ENCODE measurements at regions not wholly inside any gene's neighbourhood (a gene's known extent, or its start where the extent isn't known, plus 50 kb on each side); places are given as distances from the start of the nearest gene placed in this dataset.

- DNase-seq (ENCODE audit: low spot score in 2 of 2) = no peak
- no peaks in the 10 kb centered on the region for H3K9me3 ChIP-seq
- peaks cover 9% of the 10 kb centered on the region for H3K4me1 ChIP-seq
- no peak overlapping the region for H3K27ac ChIP-seq
- TF ChIP-seq EP300 (IDR thresholded peaks at IDR 0.05) = no peak
- no peak for TF ChIP-seq POLR2A (IDR thresholded peaks at IDR 0.05)
- TF ChIP-seq CTCF (IDR thresholded peaks at IDR 0.05) = no peak
- no peak for TF ChIP-seq POLR2AphosphoS5 (IDR thresholded peaks at IDR 0.05)
- H3K27me3 ChIP-seq = no peaks in the 10 kb centered on the region
- no peaks in the 10 kb centered on the region for H3K36me3 ChIP-seq
- no peak overlapping the region for H3K4me3 ChIP-seq
- 94% methylated on average over 2 of the region's 2 CpGs for WGBS
Observed at GRCh38 chr4:123455360-123455759, 58.8 kb downstream of the SPRY1 start.

- H3K27ac ChIP-seq = no peak overlapping the region
- H3K9me3 ChIP-seq = no peaks in the 10 kb centered on the region
- no peak for DNase-seq (ENCODE audit: low spot score in 2 of 2)
- no peaks in the 10 kb centered on the region for H3K27me3 ChIP-seq
- H3K4me3 ChIP-seq = no peak overlapping the region
- H3K36me3 ChIP-seq = no peaks in the 10 kb centered on the region
- WGBS = 53% methylated on average over 3 of the region's 3 CpGs
- no peaks in the 10 kb centered on the region for H3K4me1 ChIP-seq
- TF ChIP-seq POLR2A (IDR thresholded peaks at IDR 0.05) (no peak), CTCF (IDR thresholded peaks at IDR 0.05) (no peak), POLR2AphosphoS5 (IDR thresholded peaks at IDR 0.05) (no peak), EP300 (IDR thresholded peaks at IDR 0.05) (no peak)
Observed at GRCh38 chr4:123462007-123462406, 65.4 kb downstream of the SPRY1 start.

- 71% methylated on average over 3 of the region's 3 CpGs for WGBS
- H3K4me3 ChIP-seq = no peak overlapping the region
Observed at GRCh38 chr4:123463869-123464268, 67.3 kb downstream of the SPRY1 start.

GRCh38 chr4:123465416-123465815 is 68.8 kb downstream of the SPRY1 start:
- Histone ChIP-seq H3K4me1 (no peaks in the 10 kb centered on the region), H3K4me3 (no peak overlapping the region), H3K27ac (no peak overlapping the region), H3K36me3 (no peaks in the 10 kb centered on the region), H3K9me3 (no peaks in the 10 kb centered on the region), H3K27me3 (no peaks in the 10 kb centered on the region)
- TF ChIP-seq EP300 (IDR thresholded peaks at IDR 0.05) (no peak), POLR2AphosphoS5 (IDR thresholded peaks at IDR 0.05) (no peak), CTCF (IDR thresholded peaks at IDR 0.05) (no peak), POLR2A (IDR thresholded peaks at IDR 0.05) (no peak)
- DNase-seq (ENCODE audit: low spot score in 2 of 2) = no peak
- 78% methylated on average over 5 of the region's 6 CpGs for WGBS

More at GRCh38 chr4:123463869-123464268, 67.3 kb downstream of the SPRY1 start:
- no peaks in the 10 kb centered on the region for H3K36me3 ChIP-seq
- no peaks in the 10 kb centered on the region for H3K27me3 ChIP-seq
- no peak for DNase-seq (ENCODE audit: low spot score in 2 of 2)
- no peak overlapping the region for H3K27ac ChIP-seq
- no peaks in the 10 kb centered on the region for H3K9me3 ChIP-seq
- no peaks in the 10 kb centered on the region for H3K4me1 ChIP-seq
- TF ChIP-seq CTCF (IDR thresholded peaks at IDR 0.05) (no peak), POLR2A (IDR thresholded peaks at IDR 0.05) (no peak), POLR2AphosphoS5 (IDR thresholded peaks at IDR 0.05) (no peak), EP300 (IDR thresholded peaks at IDR 0.05) (no peak)

GRCh38 chr4:123466080-123466785 is 69.6 kb downstream of the SPRY1 start:
- DNase-seq (ENCODE audit: low spot score in 2 of 2) = no peak
- TF ChIP-seq CTCF (IDR thresholded peaks at IDR 0.05) (no peak), EP300 (IDR thresholded peaks at IDR 0.05) (no peak), POLR2AphosphoS5 (IDR thresholded peaks at IDR 0.05) (no peak), POLR2A (IDR thresholded peaks at IDR 0.05) (no peak)
- 66% methylated on average over 3 of the region's 3 CpGs for WGBS

More at GRCh38 chr4:123466080-123466785, 69.6 kb downstream of the SPRY1 start:
- H3K4me1 ChIP-seq = no peaks in the 10 kb centered on the region
- H3K36me3 ChIP-seq = no peaks in the 10 kb centered on the region
- H3K9me3 ChIP-seq = no peaks in the 10 kb centered on the region
- H3K27me3 ChIP-seq = no peaks in the 10 kb centered on the region
- H3K4me3 ChIP-seq = no peak overlapping the region
- no peak overlapping the region for H3K27ac ChIP-seq

Measured in suprapubic skin (tissue), 4 donors.